SU-DHL-6 (cell line): ENCODE measurements at regions not wholly inside any gene's neighbourhood (a gene's known extent, or its start where the extent isn't known, plus 50 kb on each side); places are given as distances from the start of the nearest gene placed in this dataset.

Source experiments
- H2AFZ ChIP-seq: fragments of 200-600 bp; sonication (generic); 2 replicates; pipeline ENCODE4 v1.6.1; 2014; ENCODE audit warnings: low read depth, mild to moderate bottlenecking, moderate library complexity, mixed read lengths, antibody characterized with exemption, low read length; ENCODE audit not compliant: severe bottlenecking
- H3F3A ChIP-seq: fragments of 200-600 bp; shearing (Covaris generic); 2 replicates; pipeline ENCODE4 v1.6.0; 2016; ENCODE audit warnings: antibody characterized with exemption, mild to moderate bottlenecking; ENCODE audit not compliant: insufficient read depth
- H3K27ac ChIP-seq: fragments of 200-600 bp; sonication (generic); 2 replicates; pipeline ENCODE4 v1.5.1; 2016; ENCODE audit warnings: low read depth, mild to moderate bottlenecking, low read length, moderate library complexity, mixed read lengths
- H3K27me3 ChIP-seq: fragments of 200-600 bp; sonication (generic), shearing (Covaris generic); 2 replicates; pipeline ENCODE4 v1.6.0; 2014; ENCODE audit warnings: mild to moderate bottlenecking, low read length
- H3K36me3 ChIP-seq: fragments of 200-600 bp; sonication (generic); 2 replicates; pipeline ENCODE4 v1.6.1; 2014; ENCODE audit warnings: mild to moderate bottlenecking, low read length, mixed read lengths
- H3K4me2 ChIP-seq: fragments of 300-600, 200-600 bp; shearing (Covaris generic), sonication (generic); 2 replicates; pipeline ENCODE4 v1.6.0; 2014; ENCODE audit warnings: low read length, low read depth, mild to moderate bottlenecking; ENCODE audit not compliant: poor library complexity, severe bottlenecking
- H3K4me3 ChIP-seq: fragments of 200-600 bp; sonication (generic); 2 replicates; pipeline ENCODE4 v1.5.1; 2014; ENCODE audit warnings: antibody characterized with exemption, low read length, mild to moderate bottlenecking, mixed read lengths; ENCODE audit not compliant: insufficient read depth, poor library complexity, severe bottlenecking
- H3K79me2 ChIP-seq: fragments of 200-600 bp; sonication (generic); 2 replicates; pipeline ENCODE4 v1.6.1; 2014; ENCODE audit warnings: mild to moderate bottlenecking, low read length, moderate library complexity; ENCODE audit not compliant: insufficient read depth
- H3K9ac ChIP-seq: fragments of 200-600 bp; sonication (generic); 2 replicates; pipeline ENCODE4 v1.7.0; 2014; ENCODE audit warnings: mild to moderate bottlenecking, low read length
- H3K9me2 ChIP-seq: fragments of 200-600 bp; sonication (generic); replicated peaks from 2 replicates; pipeline ENCODE4 v1.6.1; 2014; ENCODE audit warnings: low read length; ENCODE audit not compliant: insufficient read depth
- H3K9me3 ChIP-seq: fragments of 200-600 bp; sonication (generic); 2 replicates; pipeline ENCODE4 v1.6.1; 2014; ENCODE audit warnings: low read length, mixed read lengths; ENCODE audit not compliant: insufficient read depth
- H4K20me1 ChIP-seq: fragments of 200-600 bp; sonication (generic); 2 replicates; pipeline ENCODE4 v1.6.1; 2014; ENCODE audit warnings: low read depth, mild to moderate bottlenecking, antibody characterized with exemption, low read length, moderate library complexity, mixed read lengths
- EZH2phosphoT487 ChIP-seq: fragments of 200-600 bp; sonication (generic), shearing (Covaris generic); conservative IDR thresholded peaks from 2 replicates; pipeline ENCODE4 v1.6.1; 2018; ENCODE audit warnings: mild to moderate bottlenecking, antibody characterized with exemption, low read length, moderate library complexity, mixed read lengths
- TF ChIP-seq, protein P1 (sequence below): fragments of 200-600 bp; sonication (generic); IDR thresholded peaks from one replicate; pipeline ENCODE4 v1.5.1; 2017; ENCODE audit warnings: antibody characterized with exemption, mild to moderate bottlenecking, low read length, moderate library complexity; ENCODE audit not compliant: insufficient read depth, poor library complexity, severe bottlenecking

DNA sequence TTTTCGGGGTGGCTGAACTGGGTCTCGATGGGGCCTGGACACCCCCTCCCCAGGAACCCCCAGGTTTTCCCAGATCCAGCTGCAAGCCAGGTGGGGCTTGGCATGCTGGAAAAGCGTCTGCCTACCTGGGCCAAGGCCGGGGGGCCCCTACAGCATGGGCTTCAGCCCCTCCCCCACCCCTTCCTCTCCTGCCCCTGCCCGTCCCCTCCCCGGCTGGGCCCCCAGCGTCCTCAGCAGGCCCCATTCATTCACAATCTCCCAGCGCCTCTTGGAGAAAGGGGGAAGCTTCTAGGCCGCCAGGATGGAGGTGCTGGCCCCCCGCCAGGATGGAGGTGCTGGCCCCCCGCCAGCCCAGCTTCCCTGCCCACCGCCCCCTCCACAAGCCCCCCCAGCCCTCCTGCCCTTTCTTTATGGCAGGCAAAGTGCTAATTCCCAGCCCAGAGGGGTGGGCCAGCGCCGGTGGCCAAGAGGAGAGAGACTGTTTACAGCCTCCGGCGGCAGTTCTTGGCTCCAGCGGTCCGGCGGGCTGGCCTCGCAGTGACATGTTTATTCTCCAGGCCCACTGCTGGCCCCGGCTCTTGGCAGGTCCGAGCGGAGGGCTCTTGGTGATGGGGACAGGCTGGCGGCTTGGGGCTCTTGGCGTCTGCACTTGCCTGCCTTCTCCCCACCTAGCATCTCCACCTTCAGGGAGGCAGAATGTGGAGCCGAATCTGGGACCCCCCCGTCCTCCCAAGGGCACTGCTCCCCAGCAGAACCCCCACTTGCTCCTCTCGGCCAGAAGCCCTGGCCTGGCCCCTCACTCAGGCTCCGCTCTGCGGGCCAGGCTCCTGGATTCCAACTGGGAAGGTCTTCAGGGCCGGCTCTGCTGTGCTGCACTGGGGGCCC lies 94.4 kb upstream of the CIBAR2 start:
- Histone ChIP-seq H3K4me3 (no peak overlapping the region), H3K36me3 (no peaks in the 10 kb centered on the region), H3K9me3 (no peaks in the 10 kb centered on the region), H2AFZ (no peak overlapping the region), H3K27ac (no peak overlapping the region), H3K9me2 (no peaks in the 10 kb centered on the region), H3K9ac (no peak overlapping the region), H3F3A (no peaks in the 10 kb centered on the region), H3K4me2 (no peak overlapping the region), H3K27me3 (no peaks in the 10 kb centered on the region), H4K20me1 (no peaks in the 10 kb centered on the region), H3K79me2 (no peaks in the 10 kb centered on the region)
- no peak for TF ChIP-seq EZH2phosphoT487
- TF ChIP-seq, protein P1, sequence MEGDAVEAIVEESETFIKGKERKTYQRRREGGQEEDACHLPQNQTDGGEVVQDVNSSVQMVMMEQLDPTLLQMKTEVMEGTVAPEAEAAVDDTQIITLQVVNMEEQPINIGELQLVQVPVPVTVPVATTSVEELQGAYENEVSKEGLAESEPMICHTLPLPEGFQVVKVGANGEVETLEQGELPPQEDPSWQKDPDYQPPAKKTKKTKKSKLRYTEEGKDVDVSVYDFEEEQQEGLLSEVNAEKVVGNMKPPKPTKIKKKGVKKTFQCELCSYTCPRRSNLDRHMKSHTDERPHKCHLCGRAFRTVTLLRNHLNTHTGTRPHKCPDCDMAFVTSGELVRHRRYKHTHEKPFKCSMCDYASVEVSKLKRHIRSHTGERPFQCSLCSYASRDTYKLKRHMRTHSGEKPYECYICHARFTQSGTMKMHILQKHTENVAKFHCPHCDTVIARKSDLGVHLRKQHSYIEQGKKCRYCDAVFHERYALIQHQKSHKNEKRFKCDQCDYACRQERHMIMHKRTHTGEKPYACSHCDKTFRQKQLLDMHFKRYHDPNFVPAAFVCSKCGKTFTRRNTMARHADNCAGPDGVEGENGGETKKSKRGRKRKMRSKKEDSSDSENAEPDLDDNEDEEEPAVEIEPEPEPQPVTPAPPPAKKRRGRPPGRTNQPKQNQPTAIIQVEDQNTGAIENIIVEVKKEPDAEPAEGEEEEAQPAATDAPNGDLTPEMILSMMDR: no peak

DNA sequence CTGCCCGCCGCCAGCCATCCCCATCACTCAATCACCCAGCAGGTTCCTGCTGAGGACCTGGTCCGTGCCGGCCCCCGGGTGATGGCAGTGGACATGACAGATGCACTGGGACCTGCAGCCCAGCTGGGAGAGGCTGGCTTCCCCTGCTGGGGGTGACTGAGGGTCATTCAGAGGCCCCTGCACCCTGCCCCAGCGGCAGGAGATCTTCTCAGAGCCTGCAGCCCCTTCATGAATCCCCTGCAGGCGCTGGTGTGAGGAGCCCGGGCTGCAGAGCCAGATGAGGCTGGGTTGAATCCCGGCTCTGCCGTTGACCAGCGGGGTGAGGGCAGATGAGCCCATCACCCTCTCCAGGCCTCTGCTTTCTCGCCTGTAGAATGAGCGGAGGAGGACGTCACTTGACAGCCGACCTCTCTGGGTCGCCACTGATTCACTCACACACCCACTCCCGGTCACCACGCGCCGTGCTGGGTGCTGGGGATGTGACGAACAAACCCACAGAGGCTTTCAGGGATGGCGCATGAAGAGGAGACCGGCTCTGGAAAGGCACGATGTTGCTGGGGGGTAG lies 95.2 kb upstream of the CIBAR2 start:
- Histone ChIP-seq H3K9ac (no peak overlapping the region), H3K36me3 (no peaks in the 10 kb centered on the region), H3F3A (no peaks in the 10 kb centered on the region), H3K79me2 (no peaks in the 10 kb centered on the region), H3K9me2 (no peaks in the 10 kb centered on the region), H3K27ac (no peak overlapping the region), H2AFZ (no peak overlapping the region), H3K27me3 (no peaks in the 10 kb centered on the region), H4K20me1 (no peaks in the 10 kb centered on the region), H3K9me3 (no peaks in the 10 kb centered on the region), H3K4me2 (no peak overlapping the region), H3K4me3 (no peak overlapping the region)
- TF ChIP-seq, protein P1: no peak
- no peak for TF ChIP-seq EZH2phosphoT487

DNA sequence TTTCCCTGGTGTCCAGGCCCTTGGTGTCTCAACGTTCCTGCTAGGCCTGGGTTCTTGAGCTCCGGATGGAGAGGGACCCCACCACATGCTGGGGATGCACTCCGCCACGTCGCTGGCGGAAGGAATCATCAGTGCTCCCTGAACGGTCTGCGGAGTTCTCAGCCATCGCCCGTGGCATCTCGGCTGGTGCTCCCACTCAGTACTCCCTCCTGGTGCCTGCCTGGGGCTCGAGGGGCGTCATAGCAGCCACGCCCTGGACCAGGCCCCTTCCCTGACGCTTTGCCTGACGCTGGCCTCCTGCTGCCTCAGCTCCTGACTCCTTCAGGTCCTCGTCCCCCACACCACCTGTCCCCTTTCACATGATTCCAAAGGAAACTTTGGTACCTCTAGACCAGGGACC lies 95.9 kb upstream of the CIBAR2 start:
- no peak overlapping the region for H3K9ac ChIP-seq
- H3K9me2 ChIP-seq: no peaks in the 10 kb centered on the region
- no peaks in the 10 kb centered on the region for H3K79me2 ChIP-seq
- H3F3A ChIP-seq: no peaks in the 10 kb centered on the region
- no peaks in the 10 kb centered on the region for H3K27me3 ChIP-seq
- H3K36me3 ChIP-seq: no peaks in the 10 kb centered on the region
- no peak overlapping the region for H3K4me2 ChIP-seq
- no peak overlapping the region for H2AFZ ChIP-seq
- no peak overlapping the region for H3K4me3 ChIP-seq
- TF ChIP-seq, protein P1: no peak
- TF ChIP-seq EZH2phosphoT487: no peak
- no peaks in the 10 kb centered on the region for H4K20me1 ChIP-seq
- no peaks in the 10 kb centered on the region for H3K9me3 ChIP-seq
- no peak overlapping the region for H3K27ac ChIP-seq
